ENCODE measurements at regions not wholly inside any gene's neighbourhood (a gene's known extent, or its start where the extent isn't known, plus 50 kb on each side); places are given as distances from the start of the nearest gene placed in this dataset.
"Not testable (repeated sequence)": the region's sequence is repeated elsewhere in the genome, so short reads cannot be mapped to it uniquely, and the experiment has no call there.

DNA sequence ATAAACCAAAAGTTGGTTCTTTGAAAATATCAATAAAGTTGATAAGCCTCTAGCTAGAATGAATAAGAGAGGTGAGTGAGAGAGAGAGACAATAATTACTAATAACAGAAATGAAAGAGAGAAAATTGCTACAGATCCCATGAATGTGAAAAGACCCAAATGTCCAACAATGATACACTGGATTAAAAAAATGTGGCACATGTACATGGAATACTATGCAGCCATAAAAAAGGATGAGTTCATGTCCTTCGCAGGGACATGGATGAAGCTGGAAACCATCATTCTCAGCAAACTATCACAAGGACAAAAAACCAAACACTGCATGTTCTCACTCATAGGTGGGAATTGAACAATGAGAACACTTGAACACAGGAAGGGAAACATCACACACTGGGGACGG, 75.7 kb upstream of the VSTM5 start:
- TF ChIP-seq POLR2A (IDR thresholded peaks at IDR 0.05; ENCODE audit: low read length); GATA1 (IDR thresholded peaks at IDR 0.05; ENCODE audit: low read depth, low read length): not testable (repeated sequence)
